Mesendoderm (in vitro differentiated cells): ENCODE measurements at regions not wholly inside any gene's neighbourhood (a gene's known extent, or its start where the extent isn't known, plus 50 kb on each side); places are given as distances from the start of the nearest gene placed in this dataset.

Experiments
- DNase-seq: peaks from one replicate; pipeline ENCODE4 v3.0.0; 2013
- H2AK5ac ChIP-seq: 2 replicates; pipeline ENCODE4 v1.6.1; 2013; ENCODE audit warnings: low read length, inconsistent platforms
- H2BK120ac ChIP-seq: 2 replicates; pipeline ENCODE4 v1.6.1; 2013; ENCODE audit warnings: low read depth, mild to moderate bottlenecking, low read length, moderate library complexity, mixed read lengths
- H2BK15ac ChIP-seq: replicated peaks from 2 replicates; pipeline ENCODE4 v1.6.1; 2013; ENCODE audit warnings: low read depth, mild to moderate bottlenecking, moderate library complexity
- H2BK5ac ChIP-seq: 2 replicates; pipeline ENCODE4 v1.6.1; 2013; ENCODE audit warnings: low read length, inconsistent platforms
- H3K18ac ChIP-seq: 2 replicates; pipeline ENCODE4 v1.6.1; 2013; ENCODE audit warnings: mild to moderate bottlenecking, low read length, mixed read lengths
- H3K23ac ChIP-seq: one replicate; pipeline ENCODE4 v1.6.1; 2013; ENCODE audit warnings: low read length
- H3K27ac ChIP-seq: 2 replicates; pipeline ENCODE4 v1.5.1; 2013; ENCODE audit warnings: low read depth, mild to moderate bottlenecking, inconsistent platforms, low read length, moderate library complexity
- H3K27me3 ChIP-seq: 2 replicates; pipeline ENCODE4 v1.6.1; 2013; ENCODE audit warnings: low read length, control low read depth, mild to moderate bottlenecking, inconsistent platforms; ENCODE audit not compliant: insufficient read depth, poor library complexity
- H3K36me3 ChIP-seq: 2 replicates; pipeline ENCODE4 v1.6.1; 2013; ENCODE audit warnings: low read length, inconsistent platforms; ENCODE audit not compliant: control insufficient read depth, insufficient read depth
- H3K4ac ChIP-seq: one replicate; pipeline ENCODE4 v1.6.1; 2013; ENCODE audit warnings: low read depth, mild to moderate bottlenecking, low read length, moderate library complexity
- H3K4me1 ChIP-seq: 2 replicates; pipeline ENCODE4 v1.6.1; 2013; ENCODE audit warnings: low read depth, low read length, inconsistent platforms; ENCODE audit not compliant: control insufficient read depth
- H3K4me2 ChIP-seq: 2 replicates; pipeline ENCODE4 v1.6.1; 2013; ENCODE audit warnings: low read length
- H3K4me3 ChIP-seq: 2 replicates; pipeline ENCODE4 v1.5.1; 2013; ENCODE audit warnings: mild to moderate bottlenecking, low read length
- H3K56ac ChIP-seq: one replicate; pipeline ENCODE4 v1.6.1; 2013; ENCODE audit warnings: low read length
- H3K79me1 ChIP-seq: 2 replicates; pipeline ENCODE4 v1.6.1; 2013; ENCODE audit warnings: low read length, inconsistent platforms
- H3K79me2 ChIP-seq: 2 replicates; pipeline ENCODE4 v1.6.1; 2013; ENCODE audit warnings: mild to moderate bottlenecking, low read length; ENCODE audit not compliant: control insufficient read depth, insufficient read depth
- H3K9ac ChIP-seq: 2 replicates; pipeline ENCODE4 v1.6.1; 2013; ENCODE audit warnings: low read length, inconsistent platforms
- H4K5ac ChIP-seq: one replicate; pipeline ENCODE4 v1.6.1; 2013; ENCODE audit warnings: low read length
- H4K8ac ChIP-seq: one replicate; pipeline ENCODE4 v1.6.1; 2013; ENCODE audit warnings: low read depth, mild to moderate bottlenecking, control low read depth, low read length, moderate library complexity
- WGBS: extraction: QIAGEN DNeasy Blood & Tissue Kit; methylation state at CpG from one replicate; pipeline ENCODE4 v1.1.7; 2013; ENCODE audit warnings: low lambda C conversion rate, missing lambda C conversion rate; ENCODE audit not compliant: insufficient coverage; ENCODE audit errors: extremely low coverage; 5-methylcytosine and 5-hydroxymethylcytosine counted together

GRCh38 chr6:142570221-142570671 is 268.4 kb downstream of the ADGRG6 start:
- DNase-seq: peak; percentile 75

GRCh38 chr6:142592876-142593275 is 291.1 kb downstream of the ADGRG6 start:
- no peak for DNase-seq
- Histone ChIP-seq H3K27me3 (no peaks in the 10 kb centered on the region), H3K56ac (no peak overlapping the region), H3K79me1 (no peaks in the 10 kb centered on the region), H3K9ac (no peak overlapping the region), H3K4ac (no peak overlapping the region), H4K5ac (no peak overlapping the region), H3K18ac (no peak overlapping the region), H3K4me2 (no peak overlapping the region), H3K79me2 (no peaks in the 10 kb centered on the region), H3K27ac (no peak overlapping the region), H3K36me3 (no peaks in the 10 kb centered on the region), H2BK120ac (no peak overlapping the region), H3K4me1 (no peaks in the 10 kb centered on the region), H3K23ac (no peak overlapping the region), H2BK15ac (no peak overlapping the region), H2BK5ac (no peak overlapping the region), H2AK5ac (no peak overlapping the region), H4K8ac (no peak overlapping the region), H3K4me3 (no peak overlapping the region)
- WGBS: no CpG with 5 or more reads among the region's 2 CpGs

More at GRCh38 chr6:142570221-142570671, 268.4 kb downstream of the ADGRG6 start:
- Histone ChIP-seq H4K5ac (peak overlapping the region; percentile 13), H3K27me3 (no peaks in the 10 kb centered on the region), H3K23ac (no peak overlapping the region), H3K4me3 (no peak overlapping the region), H3K79me2 (no peaks in the 10 kb centered on the region), H2BK120ac (no peak overlapping the region), H3K9ac (no peak overlapping the region), H3K4me1 (peaks cover 6% of the 10 kb centered on the region), H3K56ac (peak overlapping the region; percentile 68), H4K8ac (no peak overlapping the region), H2BK15ac (no peak overlapping the region), H3K4me2 (no peak overlapping the region), H2BK5ac (peak overlapping the region; percentile 69), H3K79me1 (no peaks in the 10 kb centered on the region), H2AK5ac (no peak overlapping the region), H3K18ac (peak overlapping the region; percentile 4), H3K27ac (no peak overlapping the region), H3K4ac (no peak overlapping the region), H3K36me3 (no peaks in the 10 kb centered on the region)

- Histone ChIP-seq H4K5ac (no peak overlapping the region), H2BK120ac (no peak overlapping the region), H3K79me2 (no peaks in the 10 kb centered on the region), H3K23ac (no peak overlapping the region), H2BK5ac (no peak overlapping the region), H3K27me3 (no peaks in the 10 kb centered on the region), H3K4me2 (no peak overlapping the region), H3K4me3 (no peak overlapping the region), H3K9ac (no peak overlapping the region), H2BK15ac (no peak overlapping the region), H3K27ac (no peak overlapping the region), H2AK5ac (no peak overlapping the region), H3K36me3 (no peaks in the 10 kb centered on the region), H4K8ac (no peak overlapping the region), H3K79me1 (no peaks in the 10 kb centered on the region), H3K56ac (no peak overlapping the region), H3K4me1 (no peaks in the 10 kb centered on the region), H3K18ac (no peak overlapping the region), H3K4ac (no peak overlapping the region)
- no peak for DNase-seq
- no CpG with 5 or more reads among the region's 5 CpGs for WGBS
Measured at GRCh38 chr6:142597836-142598235, 296.0 kb downstream of the ADGRG6 start.

GRCh38 chr6:142601427-142601826 is 299.6 kb downstream of the ADGRG6 start:
- H3K4me1 ChIP-seq: no peaks in the 10 kb centered on the region
- no peak overlapping the region for H3K23ac ChIP-seq
- H3K56ac ChIP-seq: no peak overlapping the region
- no peak overlapping the region for H2BK5ac ChIP-seq
- H3K36me3 ChIP-seq: no peaks in the 10 kb centered on the region
- no peak overlapping the region for H4K8ac ChIP-seq
- no peak overlapping the region for H2BK120ac ChIP-seq
- no peak overlapping the region for H4K5ac ChIP-seq
- H3K18ac ChIP-seq: no peak overlapping the region
- H3K4me3 ChIP-seq: no peak overlapping the region
- no peak overlapping the region for H3K9ac ChIP-seq
- H3K27me3 ChIP-seq: no peaks in the 10 kb centered on the region
- no CpG with 5 or more reads among the region's 1 CpG for WGBS
- H3K4ac ChIP-seq: no peak overlapping the region
- H3K27ac ChIP-seq: no peak overlapping the region
- H3K79me1 ChIP-seq: no peaks in the 10 kb centered on the region
- H3K79me2 ChIP-seq: no peaks in the 10 kb centered on the region
- H3K4me2 ChIP-seq: no peak overlapping the region
- no peak for DNase-seq
- no peak overlapping the region for H2AK5ac ChIP-seq
- no peak overlapping the region for H2BK15ac ChIP-seq

- DNase-seq: no peak
- Histone ChIP-seq H3K56ac (no peak overlapping the region), H2BK15ac (no peak overlapping the region)
Measured at GRCh38 chr6:142602972-142603371, 301.2 kb downstream of the ADGRG6 start.

GRCh38 chr6:142605922-142606485 is 304.2 kb downstream of the ADGRG6 start:
- no peak overlapping the region for H3K27ac ChIP-seq
- H3K4me1 ChIP-seq: no peaks in the 10 kb centered on the region
- no peak overlapping the region for H2BK120ac ChIP-seq
- H4K5ac ChIP-seq: no peak overlapping the region
- H3K36me3 ChIP-seq: no peaks in the 10 kb centered on the region
- no peaks in the 10 kb centered on the region for H3K79me1 ChIP-seq
- DNase-seq: no peak
- H3K4me3 ChIP-seq: no peak overlapping the region
- H2BK15ac ChIP-seq: no peak overlapping the region
- no peak overlapping the region for H3K4ac ChIP-seq
- H3K23ac ChIP-seq: no peak overlapping the region
- WGBS: no CpG with 5 or more reads among the region's 6 CpGs
- no peak overlapping the region for H4K8ac ChIP-seq
- no peak overlapping the region for H3K9ac ChIP-seq
- no peak overlapping the region for H2AK5ac ChIP-seq
- H3K56ac ChIP-seq: no peak overlapping the region
- H3K79me2 ChIP-seq: no peaks in the 10 kb centered on the region
- no peaks in the 10 kb centered on the region for H3K27me3 ChIP-seq
- no peak overlapping the region for H3K18ac ChIP-seq
- no peak overlapping the region for H2BK5ac ChIP-seq
- no peak overlapping the region for H3K4me2 ChIP-seq

More at GRCh38 chr6:142602972-142603371, 301.2 kb downstream of the ADGRG6 start:
- no peak overlapping the region for H3K27ac ChIP-seq
- no peaks in the 10 kb centered on the region for H3K79me1 ChIP-seq
- H4K5ac ChIP-seq: no peak overlapping the region
- no peaks in the 10 kb centered on the region for H3K27me3 ChIP-seq
- H3K36me3 ChIP-seq: no peaks in the 10 kb centered on the region
- no peak overlapping the region for H3K23ac ChIP-seq
- H3K79me2 ChIP-seq: no peaks in the 10 kb centered on the region
- H3K4me3 ChIP-seq: no peak overlapping the region
- H2AK5ac ChIP-seq: no peak overlapping the region
- H3K18ac ChIP-seq: no peak overlapping the region
- no peak overlapping the region for H3K9ac ChIP-seq
- no peak overlapping the region for H2BK120ac ChIP-seq
- H3K4me1 ChIP-seq: no peaks in the 10 kb centered on the region
- no peak overlapping the region for H3K4ac ChIP-seq
- no peak overlapping the region for H2BK5ac ChIP-seq
- H4K8ac ChIP-seq: no peak overlapping the region
- WGBS: no CpG with 5 or more reads among the region's 3 CpGs
- H3K4me2 ChIP-seq: no peak overlapping the region
